ENCODE measurements at regions not wholly inside any gene's neighbourhood (a gene's known extent, or its start where the extent isn't known, plus 50 kb on each side); places are given as distances from the start of the nearest gene placed in this dataset.

- no peak for TF ChIP-seq NRF1 (IDR thresholded peaks at IDR 0.05; ENCODE audit: low read depth, low read length)
- TF ChIP-seq, protein P1, sequence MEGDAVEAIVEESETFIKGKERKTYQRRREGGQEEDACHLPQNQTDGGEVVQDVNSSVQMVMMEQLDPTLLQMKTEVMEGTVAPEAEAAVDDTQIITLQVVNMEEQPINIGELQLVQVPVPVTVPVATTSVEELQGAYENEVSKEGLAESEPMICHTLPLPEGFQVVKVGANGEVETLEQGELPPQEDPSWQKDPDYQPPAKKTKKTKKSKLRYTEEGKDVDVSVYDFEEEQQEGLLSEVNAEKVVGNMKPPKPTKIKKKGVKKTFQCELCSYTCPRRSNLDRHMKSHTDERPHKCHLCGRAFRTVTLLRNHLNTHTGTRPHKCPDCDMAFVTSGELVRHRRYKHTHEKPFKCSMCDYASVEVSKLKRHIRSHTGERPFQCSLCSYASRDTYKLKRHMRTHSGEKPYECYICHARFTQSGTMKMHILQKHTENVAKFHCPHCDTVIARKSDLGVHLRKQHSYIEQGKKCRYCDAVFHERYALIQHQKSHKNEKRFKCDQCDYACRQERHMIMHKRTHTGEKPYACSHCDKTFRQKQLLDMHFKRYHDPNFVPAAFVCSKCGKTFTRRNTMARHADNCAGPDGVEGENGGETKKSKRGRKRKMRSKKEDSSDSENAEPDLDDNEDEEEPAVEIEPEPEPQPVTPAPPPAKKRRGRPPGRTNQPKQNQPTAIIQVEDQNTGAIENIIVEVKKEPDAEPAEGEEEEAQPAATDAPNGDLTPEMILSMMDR (IDR thresholded peaks at IDR 0.05), result no peak
- no peak for TF ChIP-seq RFX5 (IDR thresholded peaks at IDR 0.05; ENCODE audit: low read length)
- TF ChIP-seq YY1 (IDR thresholded peaks at IDR 0.05; ENCODE audit: low read depth), result no peak
- no peak for TF ChIP-seq FOSL2 (IDR thresholded peaks at IDR 0.05; ENCODE audit: borderline replicate concordance, low read depth)
- no peak for TF ChIP-seq REST (IDR thresholded peaks at IDR 0.05; ENCODE audit: low read depth, low read length)
- TF ChIP-seq EP300 (IDR thresholded peaks at IDR 0.05; ENCODE audit: borderline replicate concordance in 1 of 2, low read depth in 1 of 2, low read length in 1 of 2), result no peak
- no peak for TF ChIP-seq ZBTB33 (IDR thresholded peaks at IDR 0.05; ENCODE audit: borderline replicate concordance, low read depth)
- TF ChIP-seq JUND (IDR thresholded peaks at IDR 0.05), result no peak
- TF ChIP-seq EZH2phosphoT487 (IDR thresholded peaks at IDR 0.05; ENCODE audit: borderline replicate concordance, low read depth), result no peak
- TF ChIP-seq, protein P2, sequence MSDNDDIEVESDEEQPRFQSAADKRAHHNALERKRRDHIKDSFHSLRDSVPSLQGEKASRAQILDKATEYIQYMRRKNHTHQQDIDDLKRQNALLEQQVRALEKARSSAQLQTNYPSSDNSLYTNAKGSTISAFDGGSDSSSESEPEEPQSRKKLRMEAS (IDR thresholded peaks at IDR 0.05; ENCODE audit: low read depth), result no peak
- no peak for TF ChIP-seq TEAD4 (IDR thresholded peaks at IDR 0.05; ENCODE audit: borderline replicate concordance, insufficient read depth)
- TF ChIP-seq SIN3A (IDR thresholded peaks at IDR 0.05; ENCODE audit: borderline replicate concordance, low read depth, low read length), result no peak
Measured at GRCh38 chr5:8773046-8773615, 772.7 kb downstream of the SEMA5A start.

All from SK-N-SH (cell line).